Frontal cortex (tissue), 3 donors: ENCODE measurements at regions not wholly inside any gene's neighbourhood (a gene's known extent, or its start where the extent isn't known, plus 50 kb on each side); places are given as distances from the start of the nearest gene placed in this dataset.

Source experiments
- DNase-seq, 2 donors: peaks; one replicate each; pipeline ENCODE4 v3.0.0; 2012; ENCODE audit warnings: low spot score in 2 of 2
- FAIRE-seq: peaks from 2 replicates; lab custom pipeline; 2012; peaks lifted over from hg19 to GRCh38; lab: Jason Lieb, UNC
- donor health status: control.
- donor health status: control.
- donor health status: control.

DNA sequence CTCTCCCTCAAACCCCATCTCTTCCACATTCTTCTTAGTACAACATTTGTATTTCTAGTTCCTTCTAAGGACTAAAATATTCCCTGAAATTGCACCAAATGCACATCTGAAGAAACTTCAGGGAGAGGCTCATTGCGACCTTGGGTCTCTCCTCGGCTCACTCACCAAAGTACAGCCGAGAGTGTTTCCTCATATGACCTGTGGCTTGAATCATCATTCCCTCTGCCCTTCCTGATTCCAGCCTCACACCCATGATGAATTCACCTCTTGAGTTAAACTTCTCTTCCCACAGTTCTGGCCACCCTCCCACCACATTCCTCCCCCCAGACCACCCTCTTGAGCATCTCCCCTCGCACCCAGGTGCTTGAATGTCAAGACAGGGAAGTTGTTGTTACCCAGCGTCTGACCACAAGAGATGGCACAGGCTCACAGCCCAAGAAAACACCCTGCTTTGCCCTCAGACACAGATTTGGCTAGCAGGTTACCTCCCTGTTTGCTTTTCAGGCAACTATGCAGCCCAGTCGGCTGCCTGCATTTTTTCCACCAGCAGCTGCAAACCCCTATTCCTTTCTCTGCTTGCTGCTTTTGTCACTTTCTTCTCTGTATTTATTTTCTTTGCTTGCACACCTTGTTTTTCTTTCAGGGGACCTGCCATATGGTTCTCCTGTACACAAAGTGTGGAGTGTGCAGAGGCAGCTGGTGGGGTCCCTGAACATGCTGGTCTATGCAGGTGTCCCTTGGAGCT is 214.8 kb downstream of the SPATA18 start:
- FAIRE-seq (no peak), DNase-seq (no peak)

- FAIRE-seq (no peak), DNase-seq (no peak)
Observed at GRCh38 chr4:52266537-52267137, 215.5 kb downstream of the SPATA18 start.

DNA sequence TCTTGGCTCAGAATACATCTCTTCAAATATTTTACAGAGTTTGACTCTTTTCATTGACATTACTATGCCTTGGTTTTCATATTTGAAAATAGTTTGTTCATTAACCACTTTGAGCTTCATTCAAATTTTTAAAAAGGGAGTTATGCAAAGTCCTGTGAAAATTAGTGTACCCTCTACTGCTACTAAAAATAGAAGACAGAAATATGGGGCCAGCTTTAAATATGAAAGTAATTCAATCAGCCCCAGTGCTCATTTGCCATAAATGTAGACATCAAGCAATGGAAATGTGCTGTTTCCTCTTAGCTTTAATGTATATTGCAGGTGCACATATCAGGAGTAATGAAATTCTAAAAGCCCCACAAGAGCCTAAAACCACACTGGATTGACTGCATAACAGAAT is 218.7 kb downstream of the SPATA18 start:
- no peak for DNase-seq
- no peak for FAIRE-seq

DNA sequence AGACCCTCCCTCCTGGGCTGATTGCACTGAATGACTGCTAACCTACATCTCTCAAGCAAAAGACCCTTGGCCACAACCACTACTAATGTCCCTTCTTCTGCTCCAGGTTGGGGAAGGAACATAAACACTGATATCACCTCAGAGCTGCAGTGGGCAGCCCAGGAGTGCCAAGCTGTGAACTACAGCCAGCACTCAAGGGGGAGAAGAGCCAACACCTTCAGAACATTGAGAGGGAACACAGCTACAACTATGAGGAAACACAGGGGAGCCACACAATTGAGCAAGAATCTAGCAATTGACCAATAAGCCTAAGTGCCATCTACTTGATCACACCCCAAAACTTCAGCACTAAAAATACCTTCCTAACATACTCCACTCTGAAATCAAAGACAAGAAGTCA is 222.8 kb downstream of the SPATA18 start:
- DNase-seq (no peak), FAIRE-seq (no peak)

- no peak for FAIRE-seq
- DNase-seq, result no peak
Observed at GRCh38 chr4:52288212-52288855, 237.2 kb downstream of the SPATA18 start.

DNA sequence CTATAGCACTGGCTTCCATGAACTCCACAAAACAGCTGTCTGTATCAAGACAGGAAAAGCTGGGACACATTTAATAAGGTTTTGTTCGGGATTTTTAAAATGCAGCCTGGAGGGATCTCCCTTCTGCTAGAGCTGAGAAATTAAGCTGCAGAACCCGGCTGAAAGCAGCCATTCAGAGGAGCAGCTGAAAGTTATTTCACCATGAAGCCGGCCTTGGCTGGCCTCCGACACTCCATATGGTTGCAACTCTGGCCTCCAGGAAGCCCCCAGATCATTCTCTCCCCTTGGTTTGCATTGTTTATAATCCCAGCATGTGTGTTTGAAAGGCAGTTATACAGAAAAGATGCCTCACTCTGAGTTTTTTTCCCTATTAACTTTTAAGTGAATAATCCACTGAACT is 239.4 kb downstream of the SPATA18 start:
- DNase-seq (no peak), FAIRE-seq (no peak)

DNA sequence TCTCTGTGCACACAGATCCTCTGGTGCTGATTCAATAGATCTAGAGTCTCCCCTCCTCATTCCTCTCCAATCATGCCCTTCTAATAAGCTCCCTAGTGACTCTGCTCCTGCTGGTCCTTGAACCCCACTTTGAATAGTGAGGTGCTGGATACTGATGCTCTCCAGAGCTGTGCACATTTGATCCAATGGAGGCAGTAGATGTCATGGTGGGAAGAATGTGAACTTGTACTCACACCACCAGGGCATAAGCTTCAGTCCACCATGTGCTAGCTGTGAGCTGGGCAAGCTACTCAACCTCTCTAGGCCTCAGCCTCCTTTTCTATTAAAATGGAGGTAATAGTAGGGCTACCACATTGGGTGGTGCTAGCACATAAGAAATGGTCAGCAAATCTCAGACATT is 241.1 kb downstream of the SPATA18 start:
- FAIRE-seq (no peak), DNase-seq (no peak)

DNA sequence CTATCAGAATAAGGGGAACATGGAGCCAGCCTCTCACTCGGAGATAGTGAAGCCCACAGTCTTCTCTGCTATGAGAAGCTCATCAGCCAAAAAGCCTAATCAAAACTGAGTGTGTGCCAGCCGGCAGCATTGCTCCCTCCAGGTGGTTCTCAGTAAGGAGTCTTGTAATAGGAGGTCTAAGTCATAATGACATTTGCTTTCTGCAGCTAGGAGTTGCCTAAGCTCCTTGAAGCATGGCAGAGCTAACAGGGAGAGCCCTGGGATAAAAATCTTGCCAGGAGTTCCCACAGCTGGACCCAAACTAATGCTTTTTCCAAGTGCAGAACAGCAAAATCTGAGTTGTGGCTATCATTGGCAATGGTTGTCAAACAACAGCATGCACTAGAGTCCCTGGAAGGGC is 245.2 kb downstream of the SPATA18 start:
- DNase-seq, result no peak
- FAIRE-seq, result no peak

GRCh38 chr4:52298444-52298843 is 247.3 kb downstream of the SPATA18 start:
- DNase-seq (no peak), FAIRE-seq (no peak)

GRCh38 chr4:52299120-52299519 is 248.0 kb downstream of the SPATA18 start:
- DNase-seq, result no peak
- no peak for FAIRE-seq

DNA sequence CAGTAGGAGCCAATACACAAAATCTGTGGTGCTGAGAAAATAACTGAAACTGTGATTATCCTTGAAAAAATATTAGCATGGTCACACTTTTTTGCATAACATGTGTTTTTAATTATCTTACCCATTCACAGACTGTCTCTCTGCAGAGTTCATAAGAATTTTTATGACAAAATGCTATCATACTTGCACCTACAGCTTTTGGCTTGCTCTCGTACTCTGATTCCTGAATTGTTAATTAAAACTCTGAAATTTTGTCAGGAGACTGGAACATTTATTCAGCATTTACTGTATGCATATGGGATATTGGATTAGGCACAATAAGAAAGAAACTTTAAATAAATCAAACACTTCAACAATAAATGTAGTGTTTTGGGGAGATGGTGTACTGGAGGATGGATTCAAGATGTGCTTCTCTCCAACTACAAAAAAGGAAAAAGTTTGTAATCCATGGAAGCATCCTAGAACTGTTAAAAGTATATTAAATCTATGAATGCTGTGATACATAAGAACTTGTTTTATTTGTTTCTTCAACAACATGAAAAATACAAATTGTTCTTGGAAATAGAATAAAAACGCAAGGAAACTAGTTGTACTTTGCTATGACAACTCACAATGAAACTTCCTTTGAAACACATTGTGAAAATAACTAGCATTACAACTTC is 260.5 kb downstream of the SPATA18 start:
- FAIRE-seq, result no peak
- DNase-seq, result no peak

DNA sequence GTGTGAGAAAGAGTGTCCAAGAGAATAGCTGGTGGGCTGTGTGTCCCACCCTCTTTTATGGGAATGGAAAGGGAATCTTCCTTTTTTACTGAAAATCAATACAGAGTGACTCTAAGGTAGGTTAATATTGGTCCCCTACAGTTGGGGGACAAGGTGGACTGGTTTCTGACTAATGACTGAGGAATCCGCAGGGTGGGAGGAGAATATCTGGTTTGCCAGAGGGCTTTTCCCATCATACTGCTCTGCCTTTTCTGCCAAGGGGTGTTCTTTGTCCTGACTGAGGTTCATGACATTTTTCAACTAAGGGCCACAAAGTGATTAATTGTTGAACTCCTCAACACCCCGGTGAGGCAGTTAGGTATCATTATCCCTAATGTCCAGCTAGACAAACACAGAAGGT is 261.6 kb downstream of the SPATA18 start:
- no peak for FAIRE-seq

DNA sequence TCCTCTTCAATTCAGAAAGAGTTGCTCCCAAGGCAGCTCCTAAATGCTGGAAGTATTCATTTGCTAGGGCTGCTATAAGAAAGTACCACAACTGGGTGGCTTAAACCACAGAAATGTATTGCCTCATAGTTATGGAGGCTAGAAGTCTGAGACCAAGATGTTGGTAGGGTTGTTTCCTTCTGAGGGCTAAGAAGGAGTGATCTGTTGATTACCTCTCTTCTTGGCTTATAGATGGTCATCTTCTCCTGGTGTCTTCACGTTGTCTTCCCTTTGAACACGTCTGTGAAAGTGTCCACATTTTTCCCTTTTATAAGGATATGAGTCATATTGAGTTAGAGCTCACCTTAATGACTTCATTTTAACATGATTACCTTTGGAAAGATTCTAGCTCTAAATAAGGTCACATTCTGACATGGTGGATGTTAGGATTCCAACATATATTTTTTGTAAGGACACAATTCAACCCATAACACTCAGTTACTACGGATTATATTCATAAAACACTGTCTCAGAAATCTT is 266.3 kb downstream of the SPATA18 start:
- DNase-seq (no peak), FAIRE-seq (no peak)

More for the DNA sequence above, 261.6 kb downstream of the SPATA18 start:
- DNase-seq, result no peak

- DNase-seq, result no peak
- FAIRE-seq, result no peak
Observed at GRCh38 chr4:52317981-52318380, 266.9 kb downstream of the SPATA18 start.

DNA sequence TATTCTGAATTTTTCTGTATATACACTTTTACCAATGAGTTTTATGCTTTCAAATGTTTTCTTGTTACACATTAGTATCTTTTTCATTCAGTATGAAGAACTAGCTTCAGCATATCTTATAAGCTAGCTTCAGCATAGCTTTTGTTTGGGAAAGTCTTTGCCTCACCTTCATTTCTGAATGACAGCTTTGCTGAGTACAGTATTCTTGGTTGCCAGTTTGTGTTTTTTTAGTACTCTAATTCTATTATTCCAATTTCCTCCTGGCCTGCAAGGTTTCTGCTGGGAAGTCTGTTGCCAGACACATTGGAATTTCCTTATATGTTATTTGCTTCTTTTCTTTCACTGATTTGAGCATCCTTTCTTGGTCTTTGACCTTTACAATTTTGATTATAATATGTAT is 278.8 kb downstream of the SPATA18 start:
- FAIRE-seq (no peak), DNase-seq (no peak)

DNA sequence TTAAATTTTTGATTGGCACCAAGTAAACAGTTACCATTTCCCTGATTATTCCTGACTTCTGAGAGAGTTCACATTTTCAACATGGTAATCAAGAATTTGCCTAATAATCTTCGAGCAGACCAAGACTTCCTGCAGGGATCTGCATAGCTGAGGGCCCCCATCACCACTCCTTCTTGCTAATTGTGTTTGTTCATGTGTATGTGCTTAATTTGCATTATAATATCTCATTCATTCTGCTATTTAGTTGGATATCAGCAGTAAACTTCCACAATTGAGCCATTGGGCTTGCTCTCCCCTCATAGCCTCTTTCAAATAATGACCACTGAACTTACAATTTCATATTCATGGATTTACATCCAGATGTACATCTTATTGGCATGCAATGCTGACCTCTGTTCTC is 292.5 kb downstream of the SPATA18 start:
- DNase-seq (no peak), FAIRE-seq (no peak)

GRCh38 chr4:52350926-52351325 is 299.8 kb downstream of the SPATA18 start:
- no peak for DNase-seq
- FAIRE-seq, result no peak

- FAIRE-seq, result no peak
Observed at GRCh38 chr4:52358366-52358765, 300.7 kb downstream of the USP46 start.

GRCh38 chr4:52358883-52359321 is 300.2 kb downstream of the USP46 start:
- FAIRE-seq (no peak), DNase-seq (no peak)

More at GRCh38 chr4:52358366-52358765, 300.7 kb downstream of the USP46 start:
- no peak for DNase-seq

DNA sequence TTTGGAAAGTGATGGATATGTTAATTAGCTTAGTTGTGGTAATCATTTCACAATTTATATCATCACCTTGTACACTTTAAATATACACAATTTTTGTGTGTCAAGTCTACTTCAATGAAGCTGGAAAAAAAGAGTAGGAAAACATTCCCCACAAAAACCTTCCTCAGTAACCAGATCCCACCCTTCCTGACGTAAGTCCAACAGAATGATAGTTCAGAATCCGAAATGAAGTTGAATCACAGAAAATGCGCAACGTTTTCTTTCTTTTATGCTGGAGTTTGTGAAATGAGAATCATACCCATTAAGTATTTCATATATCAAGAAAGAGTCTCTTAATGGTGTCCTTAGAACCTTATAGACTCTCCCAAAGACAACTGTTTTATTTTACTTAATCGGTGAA is 292.9 kb downstream of the USP46 start:
- FAIRE-seq (no peak), DNase-seq (no peak)

GRCh38 chr4:52366621-52367020 is 292.5 kb downstream of the USP46 start:
- DNase-seq (no peak), FAIRE-seq (no peak)
